Brain microvascular endothelial cell (primary cell): ENCODE measurements at regions not wholly inside any gene's neighbourhood (a gene's known extent, or its start where the extent isn't known, plus 50 kb on each side); places are given as distances from the start of the nearest gene placed in this dataset.
A peak's percentile ranks its signal among the peaks of the same experiment; 100 is the strongest.

Source experiments
- DNase-seq: peaks from one replicate; pipeline ENCODE4 v3.0.0-alpha.2; 2020
- H3K27ac ChIP-seq: fragments of 250-450 bp; sonication (Bioruptor Pico); 2 replicates; pipeline ENCODE4 v1.5.1; 2020; ENCODE audit warnings: mild to moderate bottlenecking, moderate library complexity
- H3K27me3 ChIP-seq: fragments of 250-450 bp; sonication (Bioruptor Pico); replicated peaks from 2 replicates; pipeline ENCODE4 v1.5.1; 2020; ENCODE audit warnings: mild to moderate bottlenecking
- H3K36me3 ChIP-seq: fragments of 250-450 bp; sonication (Bioruptor Pico); replicated peaks from 2 replicates; pipeline ENCODE4 v1.5.1; 2020; ENCODE audit warnings: mild to moderate bottlenecking
- H3K4me3 ChIP-seq: 2 replicates; pipeline ENCODE4 v1.5.1; 2011; ENCODE audit warnings: low read depth, mild to moderate bottlenecking, control low read depth, low read length, moderate library complexity
- CTCF ChIP-seq: IDR thresholded peaks from 2 replicates; pipeline ENCODE4 v1.5.1; 2011; ENCODE audit warnings: low read depth, mild to moderate bottlenecking, moderate library complexity, low read length, control low read depth, inconsistent platforms; ENCODE audit errors: missing control alignments
- in situ Hi-C: cut with HindIII; loops from 2 replicates; pipeline ENCODE4 v1.10.0; 2017; ENCODE audit warnings: low sequenced_read_pairs, low pct_ligation_motif_present

DNA sequence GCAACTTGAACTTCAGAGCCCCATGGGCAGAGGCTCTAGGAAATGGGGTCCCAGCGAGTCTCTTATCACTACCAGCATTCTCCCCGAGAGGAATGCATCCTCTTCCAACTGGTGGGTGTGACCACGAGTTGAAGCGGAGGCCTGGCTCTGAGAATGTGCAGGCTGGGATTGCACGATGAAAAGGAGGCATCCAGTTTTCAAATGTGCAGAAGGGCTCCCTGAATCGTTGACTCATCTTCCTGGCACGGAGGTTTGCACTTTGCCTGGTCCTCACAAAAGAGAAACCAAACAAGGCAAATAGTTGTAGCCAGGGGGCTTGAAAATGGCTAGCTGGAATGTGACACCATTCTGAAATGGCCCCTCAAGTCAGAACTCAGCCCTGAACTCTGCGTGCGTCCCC, 216.7 kb downstream of the GLI2 start:
- Histone ChIP-seq H3K27ac (no peak overlapping the region), H3K36me3 (no peaks in the 10 kb centered on the region), H3K27me3 (no peaks in the 10 kb centered on the region), H3K4me3 (no peak overlapping the region)
- peak; percentile 65 for DNase-seq
- in situ Hi-C loops: no loop called here
- peak; percentile 16 for TF ChIP-seq CTCF

DNA sequence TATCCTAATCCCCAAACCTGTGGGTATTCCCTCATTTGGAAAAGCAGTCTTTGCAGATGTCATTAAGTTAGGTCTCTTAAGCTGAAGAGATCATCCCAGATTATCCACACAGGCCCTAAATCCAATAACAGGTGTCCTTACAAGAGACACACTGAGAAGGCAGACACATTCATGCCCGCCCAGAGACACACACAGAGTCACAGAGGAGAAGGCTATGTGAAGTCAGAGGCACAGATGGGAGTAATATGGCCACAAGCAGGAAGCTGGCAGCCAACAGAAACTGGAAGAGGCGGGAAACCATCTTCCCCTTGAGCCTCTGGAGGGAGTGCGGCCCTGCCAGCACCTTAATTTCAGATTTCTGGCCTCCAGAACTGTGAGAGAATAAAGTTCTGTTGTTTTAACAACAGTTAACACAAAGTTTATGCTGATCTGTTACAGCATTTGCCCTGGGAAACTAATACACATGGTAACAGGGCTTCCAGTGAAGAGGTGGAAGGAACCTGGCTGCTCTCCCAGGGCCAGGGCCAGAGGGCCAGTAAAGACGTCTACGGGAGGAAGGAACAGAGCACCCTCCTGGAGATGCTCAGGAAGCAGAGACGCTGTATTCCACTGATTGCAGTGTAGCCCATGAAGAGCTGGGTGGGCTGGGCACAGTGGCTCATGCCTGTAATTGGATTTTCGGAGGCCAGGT, 217.5 kb downstream of the GLI2 start:
- no peaks in the 10 kb centered on the region for H3K27me3 ChIP-seq
- no peaks in the 10 kb centered on the region for H3K36me3 ChIP-seq
- no peak for TF ChIP-seq CTCF
- in situ Hi-C loops: no loop called here
- DNase-seq: no peak
- H3K27ac ChIP-seq: no peak overlapping the region
- no peak overlapping the region for H3K4me3 ChIP-seq

- Histone ChIP-seq H3K27me3 (no peaks in the 10 kb centered on the region), H3K27ac (no peak overlapping the region), H3K4me3 (no peak overlapping the region), H3K36me3 (peaks cover 1% of the 10 kb centered on the region)
- no peak for TF ChIP-seq CTCF
- no peak for DNase-seq
- in situ Hi-C loops: no loop called here
These were observed 218.3 kb downstream of the GLI2 start for GRCh38 chr2:120953843-120954584.

GRCh38 chr2:120954939-120955338, 219.3 kb downstream of the GLI2 start:
- H3K27me3 ChIP-seq: no peaks in the 10 kb centered on the region
- in situ Hi-C loops: no loop called here
- no peak for TF ChIP-seq CTCF
- no peak overlapping the region for H3K27ac ChIP-seq
- no peak for DNase-seq
- H3K4me3 ChIP-seq: no peak overlapping the region
- peaks cover 4% of the 10 kb centered on the region for H3K36me3 ChIP-seq

DNA sequence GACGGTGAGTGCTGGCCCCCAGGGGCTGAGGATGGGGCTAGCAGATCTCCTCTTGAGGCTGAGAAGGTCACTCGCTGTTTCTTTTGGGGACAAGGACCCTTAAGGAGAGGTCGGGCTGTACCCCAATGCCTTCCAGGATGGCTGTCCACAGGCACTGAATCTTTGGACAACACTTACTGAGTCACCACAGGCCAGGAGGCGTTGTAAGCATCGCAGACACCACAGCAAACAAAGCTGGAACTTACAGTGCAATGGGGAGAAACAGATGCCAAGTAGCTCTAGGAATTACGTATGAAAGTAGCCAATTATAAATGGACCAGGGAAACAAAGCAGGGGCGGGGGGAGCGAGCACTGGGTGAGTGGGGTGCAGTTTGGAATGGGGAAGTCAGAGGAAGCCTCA, 219.8 kb downstream of the GLI2 start:
- Histone ChIP-seq H3K27me3 (no peaks in the 10 kb centered on the region), H3K36me3 (peaks cover 4% of the 10 kb centered on the region), H3K27ac (no peak overlapping the region), H3K4me3 (no peak overlapping the region)
- DNase-seq: no peak
- no peak for TF ChIP-seq CTCF
- in situ Hi-C loops: no loop called here
